K562 (cell line): ENCODE measurements at regions not wholly inside any gene's neighbourhood (a gene's known extent, or its start where the extent isn't known, plus 50 kb on each side); places are given as distances from the start of the nearest gene placed in this dataset.

Source experiments
- ATF6 ChIP-seq: sonication (generic); formaldehyde crosslinking; IDR thresholded peaks from 2 replicates; pipeline ENCODE4 v1.4.0; 2020; ENCODE audit warnings: mild to moderate bottlenecking, missing genetic modification reagents
- CTCF ChIP-seq, 3 experiments: IDR thresholded peaks in 2 of 3; conservative IDR thresholded peaks in 1 of 3; 2 replicates each; pipeline ENCODE4 v1.5.1; 2011 to 2012; ENCODE audit warnings: low read length in 3 of 3, mild to moderate bottlenecking in 3 of 3, control low read depth in 2 of 3, improper control_type of control experiment in 1 of 3, inconsistent platforms in 1 of 3, low read depth in 1 of 3, mixed read lengths in 1 of 3, moderate library complexity in 1 of 3; ENCODE audit not compliant: insufficient read depth in 2 of 3
- E2F4 ChIP-seq: sonication (generic); formaldehyde crosslinking; IDR thresholded peaks from 2 replicates; pipeline ENCODE4 v1.8.0; 2022; ENCODE audit warnings: mild to moderate bottlenecking, low read depth, missing genetic modification reagents
- PRPF4 ChIP-seq: fragments of 200-400 bp; formaldehyde crosslinking; IDR thresholded peaks from one replicate; pipeline ENCODE4 v1.6.1; 2017; ENCODE audit warnings: low read length, low read depth, mild to moderate bottlenecking; ENCODE audit not compliant: insufficient read depth, poor library complexity, severe bottlenecking
- TRIM25 ChIP-seq: fragments of 450-650 bp; IDR thresholded peaks from 2 replicates; pipeline ENCODE4 v1.7.0; 2016; ENCODE audit warnings: borderline replicate concordance

GRCh38 chr1:65048335-65048734 is 82.0 kb upstream of the JAK1 start:
- no peak for TF ChIP-seq E2F4 (CRISPR knock-in tag)
- no peak for TF ChIP-seq CTCF (IDR thresholded peaks at IDR 0.05 in 2 of 3, conservative IDR thresholded peaks at IDR 0.05 in 1 of 3; ENCODE audit: insufficient read depth in 2 of 3, low read depth in 1 of 3, low read length in 3 of 3)
- no peak for TF ChIP-seq PRPF4
- no peak for TF ChIP-seq TRIM25
- TF ChIP-seq ATF6 (CRISPR knock-in tag): no peak
